ENCODE measurements at regions not wholly inside any gene's neighbourhood (a gene's known extent, or its start where the extent isn't known, plus 50 kb on each side); places are given as distances from the start of the nearest gene placed in this dataset.

- no peaks in the 10 kb centered on the region for H3K79me1 ChIP-seq (ENCODE audit: insufficient read depth, low read depth, low read length, poor library complexity, severe bottlenecking)
- DNase-seq = no peak
- H3K27ac Mint-ChIP-seq = no peak overlapping the region
- H3K4me1 ChIP-seq (ENCODE audit: insufficient read depth, low read length) = peaks cover 8% of the 10 kb centered on the region; the same call in 1 of the 2 replicates
- H3K4me2 ChIP-seq (ENCODE audit: insufficient read depth, insufficient read length, low read length) = no peak overlapping the region
- H3K9me3 Mint-ChIP-seq = no peaks in the 10 kb centered on the region
- peaks cover 3% of the 10 kb centered on the region for H3K27me3 Mint-ChIP-seq (ENCODE audit: low read depth)
- H3K9ac ChIP-seq (ENCODE audit: extremely low read depth, insufficient read length, low read length) = no peak overlapping the region
- peaks cover 23 to 33% of the 10 kb centered on the region in 2 experiments for H3K4me1 Mint-ChIP-seq
- H2AFZ ChIP-seq (ENCODE audit: low read length) = no peak overlapping the region
- H4K20me1 ChIP-seq (ENCODE audit: control insufficient read depth, insufficient read depth, insufficient read length) = no peaks in the 10 kb centered on the region
- H2BK5ac ChIP-seq (ENCODE audit: insufficient read length, low read length) = no peak overlapping the region
- no CpG with 5 or more reads among the region's 10 CpGs for WGBS (ENCODE audit: extremely low coverage, insufficient read length, low lambda C conversion rate)
- no peak overlapping the region for H3K56ac ChIP-seq (ENCODE audit: insufficient read length, low read depth, low read length)
- no peak overlapping the region for H2BK15ac ChIP-seq (ENCODE audit: low read depth, low read length)
- no peak overlapping the region for H4K8ac ChIP-seq (replicated peaks; ENCODE audit: insufficient read length, low read depth, low read length)
- H3K9me3 ChIP-seq (ENCODE audit: control insufficient read depth, low read depth, low read length) = no peaks in the 10 kb centered on the region
- no peak overlapping the region for H2BK120ac ChIP-seq (ENCODE audit: low read depth, low read length, poor library complexity, severe bottlenecking)
- no peak overlapping the region for H3K18ac ChIP-seq (ENCODE audit: insufficient read length, low read depth, low read length)
- H4K5ac ChIP-seq (ENCODE audit: insufficient read length, low read depth, low read length) = no peak overlapping the region
- H2AK5ac ChIP-seq (ENCODE audit: insufficient read length, low read length) = no peak overlapping the region
- H2BK12ac ChIP-seq (ENCODE audit: insufficient read length, low read depth, low read length) = no peak overlapping the region
- H3K23me2 ChIP-seq (ENCODE audit: insufficient read length, low read depth, low read length, poor library complexity, severe bottlenecking) = no peaks in the 10 kb centered on the region
- no peak overlapping the region for H2BK20ac ChIP-seq (ENCODE audit: low read depth, low read length, poor library complexity, severe bottlenecking)
- no peak for TF ChIP-seq CTCF (conservative IDR thresholded peaks at IDR 0.05)
- no peaks in the 10 kb centered on the region; a peak in 1 of 7 replicates for H3K36me3 Mint-ChIP-seq (ENCODE audit: insufficient read depth in 1 of 3, low read depth in 3 of 3)
- H3K27ac ChIP-seq (ENCODE audit: insufficient read length, low read depth, low read length) = no peak overlapping the region
- H3K27me3 ChIP-seq (ENCODE audit: insufficient read depth, low read length) = no peaks in the 10 kb centered on the region
- H3T11ph ChIP-seq (ENCODE audit: low read length) = no peak overlapping the region
- no peaks in the 10 kb centered on the region for H3K79me2 ChIP-seq (ENCODE audit: insufficient read depth, low read length)
- no peak overlapping the region for H4K91ac ChIP-seq (ENCODE audit: insufficient read length, low read depth, low read length)
- H3K4me3 Mint-ChIP-seq = no peak overlapping the region
- no peak overlapping the region for H3K4ac ChIP-seq (ENCODE audit: low read depth, low read length)
- no peak overlapping the region for H3K23ac ChIP-seq (ENCODE audit: insufficient read length, low read depth, low read length)
- no peak overlapping the region for H3K14ac ChIP-seq (ENCODE audit: insufficient read depth, low read length)
These were observed 232.0 kb upstream of the ANKRD55 start for GRCh38 chr5:56464935-56465768.

All from H9 (cell line).